ENCODE measurements at regions not wholly inside any gene's neighbourhood (a gene's known extent, or its start where the extent isn't known, plus 50 kb on each side); places are given as distances from the start of the nearest gene placed in this dataset.

DNA sequence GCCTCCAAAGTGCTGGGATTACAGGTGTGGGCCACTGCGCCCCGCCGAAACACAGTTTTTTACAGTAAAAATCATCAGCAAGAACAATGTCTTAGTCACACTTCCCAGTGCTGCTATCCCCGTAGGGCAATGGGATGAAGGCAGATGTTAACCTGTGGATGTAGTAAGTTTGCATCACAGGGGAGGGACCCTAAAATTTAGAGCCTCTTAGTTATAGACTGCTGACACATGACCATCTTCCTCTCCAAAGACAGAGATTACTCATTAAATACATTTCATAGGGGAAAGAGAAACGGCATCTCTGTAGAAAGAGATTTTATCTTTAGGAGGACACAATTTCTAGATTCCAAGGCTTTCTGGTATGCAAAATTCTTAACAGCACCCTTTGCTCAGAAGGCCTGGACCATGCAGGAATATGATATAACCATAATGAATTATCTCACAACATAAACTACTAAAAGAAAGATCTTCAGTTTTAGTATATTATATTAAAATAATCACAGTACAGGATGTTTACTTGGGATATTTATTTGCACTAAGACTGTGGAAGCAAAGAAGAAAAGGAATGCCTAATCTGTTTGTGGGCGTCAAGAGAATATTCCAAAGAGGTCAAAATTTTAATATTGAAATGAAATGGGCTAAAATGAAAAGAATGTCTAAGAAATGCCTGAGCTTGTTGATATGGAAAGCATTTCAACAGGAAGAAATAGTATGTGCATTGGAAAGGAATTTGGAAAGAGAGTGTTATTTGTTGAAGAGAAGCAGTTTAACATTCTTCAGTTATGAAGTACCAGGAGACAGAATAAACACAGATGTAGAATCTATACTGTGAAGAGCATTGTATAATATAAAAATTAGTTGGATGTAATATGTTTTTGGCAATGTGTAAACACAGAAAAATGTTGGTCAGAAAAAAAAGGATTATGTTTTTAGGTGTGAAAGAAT is 1228.3 kb upstream of the CHAC2 start:
- no peaks in the 10 kb centered on the region for H3K9me3 ChIP-seq (ENCODE audit: control insufficient read depth, insufficient read depth, low read length)
- no peak overlapping the region for H3K27ac ChIP-seq (ENCODE audit: low read depth, low read length)
- TF ChIP-seq EZH2phosphoT487 (IDR thresholded peaks at IDR 0.05; ENCODE audit: borderline replicate concordance, low read length) = no peak
- TF ChIP-seq, protein P1, sequence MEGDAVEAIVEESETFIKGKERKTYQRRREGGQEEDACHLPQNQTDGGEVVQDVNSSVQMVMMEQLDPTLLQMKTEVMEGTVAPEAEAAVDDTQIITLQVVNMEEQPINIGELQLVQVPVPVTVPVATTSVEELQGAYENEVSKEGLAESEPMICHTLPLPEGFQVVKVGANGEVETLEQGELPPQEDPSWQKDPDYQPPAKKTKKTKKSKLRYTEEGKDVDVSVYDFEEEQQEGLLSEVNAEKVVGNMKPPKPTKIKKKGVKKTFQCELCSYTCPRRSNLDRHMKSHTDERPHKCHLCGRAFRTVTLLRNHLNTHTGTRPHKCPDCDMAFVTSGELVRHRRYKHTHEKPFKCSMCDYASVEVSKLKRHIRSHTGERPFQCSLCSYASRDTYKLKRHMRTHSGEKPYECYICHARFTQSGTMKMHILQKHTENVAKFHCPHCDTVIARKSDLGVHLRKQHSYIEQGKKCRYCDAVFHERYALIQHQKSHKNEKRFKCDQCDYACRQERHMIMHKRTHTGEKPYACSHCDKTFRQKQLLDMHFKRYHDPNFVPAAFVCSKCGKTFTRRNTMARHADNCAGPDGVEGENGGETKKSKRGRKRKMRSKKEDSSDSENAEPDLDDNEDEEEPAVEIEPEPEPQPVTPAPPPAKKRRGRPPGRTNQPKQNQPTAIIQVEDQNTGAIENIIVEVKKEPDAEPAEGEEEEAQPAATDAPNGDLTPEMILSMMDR (IDR thresholded peaks at IDR 0.05; ENCODE audit: low read depth, low read length, poor library complexity, severe bottlenecking) = no peak
- no peaks in the 10 kb centered on the region for H3K36me3 ChIP-seq (ENCODE audit: control insufficient read depth, low read length)
- no peaks in the 10 kb centered on the region for H3K4me1 ChIP-seq (ENCODE audit: control insufficient read depth, low read length)
- H3K79me2 ChIP-seq (ENCODE audit: control insufficient read depth, low read length) = no peaks in the 10 kb centered on the region
- H3K27me3 ChIP-seq (ENCODE audit: control insufficient read depth, low read length) = no peaks in the 10 kb centered on the region
- no peak overlapping the region for H3K4me3 ChIP-seq (ENCODE audit: low read length)
- no peaks in the 10 kb centered on the region for H4K20me1 ChIP-seq (ENCODE audit: control insufficient read depth, insufficient read depth, low read depth, low read length)
- no peaks in the 10 kb centered on the region for H3K9me2 ChIP-seq (replicated peaks; ENCODE audit: control insufficient read depth, low read length)
- no peaks in the 10 kb centered on the region for H3F3A ChIP-seq (ENCODE audit: control insufficient read depth, insufficient read depth)
- H3K4me2 ChIP-seq (ENCODE audit: low read length) = no peak overlapping the region

DNA sequence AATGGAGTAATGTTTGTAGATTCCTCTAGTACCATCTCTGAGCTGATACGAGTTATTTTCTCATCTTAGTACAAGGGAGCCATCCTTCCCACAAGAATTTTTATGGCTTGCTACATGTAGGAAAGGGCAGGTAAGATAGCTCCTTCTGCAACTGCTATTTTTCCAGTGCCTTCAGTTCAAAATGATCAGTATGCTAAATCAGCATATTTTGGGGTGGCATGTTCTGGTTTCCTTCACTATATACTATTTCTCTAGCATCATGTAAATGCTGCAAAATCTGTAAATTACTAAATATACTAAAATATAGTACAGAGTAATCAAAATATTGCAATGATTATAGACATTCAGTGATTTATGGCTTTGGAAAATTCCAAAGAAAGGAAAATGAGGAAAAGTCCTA is 1230.0 kb upstream of the CHAC2 start:
- Histone ChIP-seq H3K9me2 (replicated peaks; ENCODE audit: control insufficient read depth, low read length) (no peaks in the 10 kb centered on the region), H3K27me3 (ENCODE audit: control insufficient read depth, low read length) (no peaks in the 10 kb centered on the region), H3K9me3 (ENCODE audit: control insufficient read depth, insufficient read depth, low read length) (no peaks in the 10 kb centered on the region), H3K4me2 (ENCODE audit: low read length) (no peak overlapping the region), H3K27ac (ENCODE audit: low read depth, low read length) (no peak overlapping the region), H3K79me2 (ENCODE audit: control insufficient read depth, low read length) (no peaks in the 10 kb centered on the region), H3F3A (ENCODE audit: control insufficient read depth, insufficient read depth) (no peaks in the 10 kb centered on the region), H3K4me3 (ENCODE audit: low read length) (no peak overlapping the region), H4K20me1 (ENCODE audit: control insufficient read depth, insufficient read depth, low read depth, low read length) (no peaks in the 10 kb centered on the region), H3K4me1 (ENCODE audit: control insufficient read depth, low read length) (no peaks in the 10 kb centered on the region), H3K36me3 (ENCODE audit: control insufficient read depth, low read length) (no peaks in the 10 kb centered on the region)
- TF ChIP-seq, protein P1 (IDR thresholded peaks at IDR 0.05; ENCODE audit: low read depth, low read length, poor library complexity, severe bottlenecking) = no peak

DNA sequence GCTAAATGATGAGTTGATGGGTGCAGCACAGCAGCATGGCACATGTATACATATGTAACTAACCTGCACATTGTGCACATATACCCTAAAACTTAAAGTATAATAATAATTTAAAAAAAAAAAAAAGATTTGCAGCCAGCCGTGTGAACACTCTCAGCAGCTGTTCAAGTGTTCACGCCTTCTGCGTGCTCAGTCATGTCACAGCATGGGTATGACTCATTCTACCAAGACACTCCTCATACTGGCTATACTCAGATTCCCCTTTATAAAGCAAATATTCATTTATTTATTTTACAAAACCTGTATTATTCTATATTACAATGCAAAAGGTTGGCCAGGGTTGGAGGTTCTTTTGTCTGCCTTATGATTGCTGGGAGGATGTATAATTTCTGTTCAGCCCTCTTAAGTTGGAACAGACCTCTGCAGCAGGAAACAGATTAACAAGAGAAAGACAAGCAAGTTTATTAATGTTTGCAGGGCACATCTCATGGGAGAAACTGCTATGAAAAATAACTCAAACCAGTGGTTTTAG is 1230.6 kb upstream of the CHAC2 start:
- Histone ChIP-seq H3K4me1 (ENCODE audit: control insufficient read depth, low read length) (no peaks in the 10 kb centered on the region), H3K27me3 (ENCODE audit: control insufficient read depth, low read length) (no peaks in the 10 kb centered on the region), H3K79me2 (ENCODE audit: control insufficient read depth, low read length) (no peaks in the 10 kb centered on the region), H3F3A (ENCODE audit: control insufficient read depth, insufficient read depth) (no peaks in the 10 kb centered on the region), H3K4me2 (ENCODE audit: low read length) (no peak overlapping the region), H3K9me3 (ENCODE audit: control insufficient read depth, insufficient read depth, low read length) (no peaks in the 10 kb centered on the region), H3K27ac (ENCODE audit: low read depth, low read length) (no peak overlapping the region), H3K36me3 (ENCODE audit: control insufficient read depth, low read length) (no peaks in the 10 kb centered on the region), H4K20me1 (ENCODE audit: control insufficient read depth, insufficient read depth, low read depth, low read length) (no peaks in the 10 kb centered on the region), H3K9me2 (replicated peaks; ENCODE audit: control insufficient read depth, low read length) (no peaks in the 10 kb centered on the region), H3K4me3 (ENCODE audit: low read length) (no peak overlapping the region)
- no peak for TF ChIP-seq EZH2phosphoT487 (IDR thresholded peaks at IDR 0.05; ENCODE audit: borderline replicate concordance, low read length)
- TF ChIP-seq, protein P1 (IDR thresholded peaks at IDR 0.05; ENCODE audit: low read depth, low read length, poor library complexity, severe bottlenecking) = no peak

All from DOHH2 (cell line).